Fibroblast of lung (primary cell): ENCODE measurements at regions not wholly inside any gene's neighbourhood (a gene's known extent, or its start where the extent isn't known, plus 50 kb on each side); places are given as distances from the start of the nearest gene placed in this dataset.

Experiments
- CTCF ChIP-seq, 2 donors: IDR thresholded peaks in 1 of 2; conservative IDR thresholded peaks in 1 of 2; 1 replicate in 1 of 2; 2 replicates in 1 of 2; pipeline ENCODE4 v1.5.1; 2011 to 2012; ENCODE audit warnings: low read length in 2 of 2, control low read depth in 1 of 2, inconsistent platforms in 1 of 2, low read depth in 1 of 2, mild to moderate bottlenecking in 1 of 2
- EZH2 ChIP-seq: IDR thresholded peaks from 2 replicates; pipeline ENCODE4 v1.5.1; 2012; ENCODE audit warnings: low read length, control low read depth, mild to moderate bottlenecking; ENCODE audit errors: missing control alignments

GRCh38 chr4:104811727-104812126 is 317.0 kb upstream of the CXXC4 start:
- TF ChIP-seq CTCF (conservative IDR thresholded peaks at IDR 0.05 in 1 of 2, IDR thresholded peaks at IDR 0.05 in 1 of 2; ENCODE audit: low read depth in 1 of 2, low read length in 2 of 2) (no peak), EZH2 (no peak)
